ENCODE measurements at regions not wholly inside any gene's neighbourhood (a gene's known extent, or its start where the extent isn't known, plus 50 kb on each side); places are given as distances from the start of the nearest gene placed in this dataset.

- no peak overlapping the region for H3K4me3 ChIP-seq
Measured at GRCh38 chr1:198087831-198088230, 69.0 kb upstream of the NEK7 start.

GRCh38 chr1:198088360-198089071 is 68.3 kb upstream of the NEK7 start:
- intact Hi-C loops (cut with DNase I; ENCODE audit: low total_unique reads) = no loop called here
- H3K27ac ChIP-seq = no peak overlapping the region

More at GRCh38 chr1:198087831-198088230, 69.0 kb upstream of the NEK7 start:
- H3K4me1 ChIP-seq = no peaks in the 10 kb centered on the region
- no peak for TF ChIP-seq CTCF (IDR thresholded peaks at IDR 0.05)
- no peak for TF ChIP-seq POLR2A (IDR thresholded peaks at IDR 0.05)
- TF ChIP-seq POLR2AphosphoS5 (IDR thresholded peaks at IDR 0.05) = no peak
- intact Hi-C loops (cut with DNase I; ENCODE audit: low total_unique reads) = no loop called here
- no peaks in the 10 kb centered on the region for H3K9me3 ChIP-seq
- H3K27ac ChIP-seq = no peak overlapping the region
- DNase-seq (ENCODE audit: low spot score in 2 of 2) = no peak
- no peaks in the 10 kb centered on the region for H3K27me3 ChIP-seq
- H3K36me3 ChIP-seq = no peaks in the 10 kb centered on the region

GRCh38 chr1:198096390-198096789 is 60.4 kb upstream of the NEK7 start:
- no peaks in the 10 kb centered on the region for H3K36me3 ChIP-seq
- intact Hi-C loops (cut with DNase I; ENCODE audit: low total_unique reads) = loop anchor here (5.0 kb wide), 1 partner anchor 41 kb away; no protein-coding TSS in a partner anchor
- no peaks in the 10 kb centered on the region for H3K27me3 ChIP-seq
- H3K4me1 ChIP-seq = no peaks in the 10 kb centered on the region
- H3K27ac ChIP-seq = no peak overlapping the region
- no peak overlapping the region for H3K4me3 ChIP-seq
- DNase-seq (ENCODE audit: low spot score in 2 of 2) = no peak
- TF ChIP-seq POLR2AphosphoS5 (IDR thresholded peaks at IDR 0.05) (no peak), CTCF (IDR thresholded peaks at IDR 0.05) (no peak), POLR2A (IDR thresholded peaks at IDR 0.05) (no peak)
- H3K9me3 ChIP-seq = no peaks in the 10 kb centered on the region

More at GRCh38 chr1:198088360-198089071, 68.3 kb upstream of the NEK7 start:
- Histone ChIP-seq H3K4me3 (no peak overlapping the region), H3K27me3 (no peaks in the 10 kb centered on the region), H3K4me1 (no peaks in the 10 kb centered on the region), H3K36me3 (no peaks in the 10 kb centered on the region), H3K9me3 (no peaks in the 10 kb centered on the region)
- DNase-seq (ENCODE audit: low spot score in 2 of 2) = no peak
- TF ChIP-seq CTCF (IDR thresholded peaks at IDR 0.05) = peak in 2 of 3 donors; percentile 31 to 39
- TF ChIP-seq POLR2AphosphoS5 (IDR thresholded peaks at IDR 0.05) = no peak

- intact Hi-C loops (cut with DNase I; ENCODE audit: low total_unique reads) = loop anchor here (5.0 kb wide), 1 partner anchor 38 kb away; no protein-coding TSS in a partner anchor
- H3K27me3 ChIP-seq = no peaks in the 10 kb centered on the region
- no peak overlapping the region for H3K4me3 ChIP-seq
- no peaks in the 10 kb centered on the region for H3K9me3 ChIP-seq
- no peaks in the 10 kb centered on the region for H3K36me3 ChIP-seq
- no peak overlapping the region for H3K27ac ChIP-seq
- H3K4me1 ChIP-seq = no peaks in the 10 kb centered on the region
- TF ChIP-seq POLR2AphosphoS5 (IDR thresholded peaks at IDR 0.05) (no peak), CTCF (IDR thresholded peaks at IDR 0.05) (no peak), POLR2A (IDR thresholded peaks at IDR 0.05) (no peak)
- no peak for DNase-seq (ENCODE audit: low spot score in 2 of 2)
Measured at GRCh38 chr1:198099755-198100154, 57.0 kb upstream of the NEK7 start.

GRCh38 chr1:198101716-198102453 is 54.9 kb upstream of the NEK7 start:
- H3K9me3 ChIP-seq = no peaks in the 10 kb centered on the region
- H3K4me1 ChIP-seq = no peaks in the 10 kb centered on the region
- TF ChIP-seq POLR2AphosphoS5 (IDR thresholded peaks at IDR 0.05) = no peak
- no peak for TF ChIP-seq CTCF (IDR thresholded peaks at IDR 0.05)
- no peak for TF ChIP-seq POLR2A (IDR thresholded peaks at IDR 0.05)
- DNase-seq (ENCODE audit: low spot score in 2 of 2) = no peak
- H3K36me3 ChIP-seq = no peaks in the 10 kb centered on the region
- intact Hi-C loops (cut with DNase I; ENCODE audit: low total_unique reads) = no loop called here
- H3K4me3 ChIP-seq = no peak overlapping the region
- no peak overlapping the region for H3K27ac ChIP-seq
- no peaks in the 10 kb centered on the region for H3K27me3 ChIP-seq

All from breast epithelium (tissue), 4 donors.